ENCODE measurements at regions not wholly inside any gene's neighbourhood (a gene's known extent, or its start where the extent isn't known, plus 50 kb on each side); places are given as distances from the start of the nearest gene placed in this dataset.
"Not testable (repeated sequence)": the region's sequence is repeated elsewhere in the genome, so short reads cannot be mapped to it uniquely, and the experiment has no call there.

- DNase-seq (ENCODE audit: low spot score): no peak
These were observed 422.3 kb downstream of the TMEM232 start for GRCh38 chr5:110304176-110304575.

- no peak for DNase-seq (ENCODE audit: low spot score)
These were observed 419.8 kb downstream of the TMEM232 start for GRCh38 chr5:110306650-110307049.

GRCh38 chr5:110309222-110309621 is 417.2 kb downstream of the TMEM232 start:
- no peak for DNase-seq (ENCODE audit: low spot score)

- DNase-seq (ENCODE audit: low spot score): not testable (repeated sequence)
These were observed 409.9 kb downstream of the TMEM232 start for GRCh38 chr5:110316566-110316965.

GRCh38 chr5:110321117-110321516 is 405.4 kb downstream of the TMEM232 start:
- DNase-seq (ENCODE audit: low spot score): no peak

GRCh38 chr5:110323357-110323756 is 403.1 kb downstream of the TMEM232 start:
- DNase-seq (ENCODE audit: low spot score): no peak

- DNase-seq (ENCODE audit: low spot score): no peak
These were observed 402.6 kb downstream of the TMEM232 start for GRCh38 chr5:110323832-110324231.

GRCh38 chr5:110324876-110325275 is 401.6 kb downstream of the TMEM232 start:
- DNase-seq (ENCODE audit: low spot score): no peak

GRCh38 chr5:110329955-110330525 is 396.4 kb downstream of the TMEM232 start:
- DNase-seq (ENCODE audit: low spot score): no peak

- DNase-seq (ENCODE audit: low spot score): no peak
These were observed 393.1 kb downstream of the TMEM232 start for GRCh38 chr5:110333384-110333783.

GRCh38 chr5:110335361-110336066 is 391.0 kb downstream of the TMEM232 start:
- no peak for DNase-seq (ENCODE audit: low spot score)

GRCh38 chr5:110338341-110339083 is 388.0 kb downstream of the TMEM232 start:
- DNase-seq (ENCODE audit: low spot score): no peak

- no peak for DNase-seq (ENCODE audit: low spot score)
These were observed 387.1 kb downstream of the TMEM232 start for GRCh38 chr5:110339399-110339798.

- DNase-seq (ENCODE audit: low spot score): no peak
These were observed 384.6 kb downstream of the TMEM232 start for GRCh38 chr5:110341836-110342235.

- no peak for DNase-seq (ENCODE audit: low spot score)
These were observed 383.8 kb downstream of the TMEM232 start for GRCh38 chr5:110342683-110343082.

GRCh38 chr5:110343616-110344015 is 382.9 kb downstream of the TMEM232 start:
- no peak for DNase-seq (ENCODE audit: low spot score)

- DNase-seq (ENCODE audit: low spot score): no peak
These were observed 380.8 kb downstream of the TMEM232 start for GRCh38 chr5:110345623-110346022.

GRCh38 chr5:110346893-110347358 is 379.5 kb downstream of the TMEM232 start:
- no peak for DNase-seq (ENCODE audit: low spot score)

GRCh38 chr5:110347781-110348180 is 378.7 kb downstream of the TMEM232 start:
- no peak for DNase-seq (ENCODE audit: low spot score)

- no peak for DNase-seq (ENCODE audit: low spot score)
These were observed 375.0 kb downstream of the TMEM232 start for GRCh38 chr5:110351430-110351829.

GRCh38 chr5:110354311-110354710 is 372.2 kb downstream of the TMEM232 start:
- DNase-seq (ENCODE audit: low spot score): peak; percentile 72

GRCh38 chr5:110354915-110355644 is 371.4 kb downstream of the TMEM232 start:
- DNase-seq (ENCODE audit: low spot score): peak; percentile 55
